GM18867 (cell line): ENCODE measurements at regions not wholly inside any gene's neighbourhood (a gene's known extent, or its start where the extent isn't known, plus 50 kb on each side); places are given as distances from the start of the nearest gene placed in this dataset.
A peak's percentile ranks its signal among the peaks of the same experiment; 100 is the strongest.

Experiments
- ATAC-seq: cut with Tn5 transposase; IDR thresholded peaks from one replicate; pipeline ENCODE4 v1.9.1; 2021; ENCODE audit warnings: mild to moderate bottlenecking, moderate library complexity; ENCODE audit not compliant: unreplicated experiment

- ATAC-seq = no peak
These were observed 421.2 kb upstream of the FBXO33 start for GRCh38 chr14:39853441-39853840.

GRCh38 chr14:39851202-39851601 is 419.0 kb upstream of the FBXO33 start:
- no peak for ATAC-seq

GRCh38 chr14:39847852-39848251 is 415.6 kb upstream of the FBXO33 start:
- ATAC-seq = no peak

- no peak for ATAC-seq
These were observed 415.0 kb upstream of the FBXO33 start for GRCh38 chr14:39847194-39847593.

- ATAC-seq = no peak
These were observed 411.6 kb upstream of the FBXO33 start for GRCh38 chr14:39843881-39844280.

GRCh38 chr14:39841088-39841487 is 408.9 kb upstream of the FBXO33 start:
- ATAC-seq = peak; percentile 64

- ATAC-seq = peak; percentile 98
These were observed 395.8 kb upstream of the FBXO33 start for GRCh38 chr14:39827901-39828655.

- no peak for ATAC-seq
These were observed 380.5 kb upstream of the FBXO33 start for GRCh38 chr14:39812532-39813320.

GRCh38 chr14:39807271-39807670 is 375.0 kb upstream of the FBXO33 start:
- no peak for ATAC-seq

- no peak for ATAC-seq
These were observed 352.2 kb upstream of the FBXO33 start for GRCh38 chr14:39784461-39784860.

GRCh38 chr14:39781466-39781865 is 349.2 kb upstream of the FBXO33 start:
- ATAC-seq = no peak

- no peak for ATAC-seq
These were observed 341.3 kb upstream of the FBXO33 start for GRCh38 chr14:39773387-39774126.

- no peak for ATAC-seq
These were observed 340.4 kb upstream of the FBXO33 start for GRCh38 chr14:39772627-39773026.

- ATAC-seq = peak; percentile 82
These were observed 336.4 kb upstream of the FBXO33 start for GRCh38 chr14:39768589-39768988.

- ATAC-seq = no peak
These were observed 334.3 kb upstream of the FBXO33 start for GRCh38 chr14:39766397-39767000.

- no peak for ATAC-seq
These were observed 333.4 kb upstream of the FBXO33 start for GRCh38 chr14:39765676-39766075.

- ATAC-seq = peak; percentile 28
These were observed 331.2 kb upstream of the FBXO33 start for GRCh38 chr14:39763402-39763890.

GRCh38 chr14:39762576-39763401 is 330.6 kb upstream of the FBXO33 start:
- ATAC-seq = peak; percentile 57

- ATAC-seq = no peak
These were observed 323.1 kb upstream of the FBXO33 start for GRCh38 chr14:39755269-39755878.

GRCh38 chr14:39740454-39740853 is 308.2 kb upstream of the FBXO33 start:
- no peak for ATAC-seq
